Adrenal gland (tissue), 9 donors: ENCODE measurements at regions not wholly inside any gene's neighbourhood (a gene's known extent, or its start where the extent isn't known, plus 50 kb on each side); places are given as distances from the start of the nearest gene placed in this dataset.
"Not testable (repeated sequence)": the region's sequence is repeated elsewhere in the genome, so short reads cannot be mapped to it uniquely, and the experiment has no call there.

ENCODE experiments used
- DNase-seq, 7 donors: peaks; one replicate each; pipeline ENCODE4 v3.0.0-alpha.2; 2019 to 2020
- H3K27ac ChIP-seq, 5 donors: fragments of 200-600 bp; sonication (generic) in 4 of 5; 1 replicate in 3 of 5; 2 replicates in 2 of 5; pipeline versions ENCODE4 v1.5.1 to v1.8.0; 2016 to 2020; ENCODE audit warnings: mild to moderate bottlenecking in 1 of 5
- H3K27me3 ChIP-seq: fragments of 200-600 bp; 2 replicates; pipeline ENCODE4 v1.8.0; 2021
- H3K36me3 ChIP-seq, 2 donors: fragments of 200-600 bp; replicated peaks in 1 of 2; 1 replicate in 1 of 2; 2 replicates in 1 of 2; pipeline versions ENCODE4 v1.5.1 to v1.8.0; 2018 to 2022
- H3K4me1 ChIP-seq, 2 donors: fragments of 200-600 bp; replicated peaks in 1 of 2; 1 replicate in 1 of 2; 2 replicates in 1 of 2; pipeline versions ENCODE4 v1.5.1 to v1.8.0; 2018 to 2021
- H3K4me3 ChIP-seq, 4 donors: fragments of 200-600 bp; sonication (generic) in 3 of 4; one replicate each; pipeline ENCODE4 v1.5.1; 2016 to 2018
- H3K9me3 ChIP-seq, 3 donors: fragments of 200-600 bp; sonication (generic) in 1 of 3; replicated peaks in 1 of 3; 1 replicate in 2 of 3; 2 replicates in 1 of 3; pipeline versions ENCODE4 v1.5.1 to v1.8.0; 2016 to 2021
- POLR2A ChIP-seq, 2 donors: fragments of 450-650 bp; IDR thresholded peaks; one replicate each; pipeline ENCODE4 v1.6.1; 2017; ENCODE audit warnings: antibody characterized with exemption in 2 of 2, mild to moderate bottlenecking in 2 of 2, moderate library complexity in 1 of 2
- WGBS, 4 donors: extraction: QIAGEN DNeasy Blood & Tissue Kit in 2 of 4; methylation state at CpG; one replicate each; pipeline versions ENCODE4 v1.1.5 to v1.1.7; 2013 to 2017; 5-methylcytosine and 5-hydroxymethylcytosine counted together
- intact Hi-C, 2 donors: fragments of 100-400 bp; cut with DNase I; formaldehyde crosslinking; loops; one replicate each; pipeline versions ENCODE4 v1.14.1 to v1.15.0; 2022 to 2023
- TF ChIP-seq, protein P1 (sequence below), 6 experiments: fragments of 450-650 bp in 4 of 6; fragments of 200-600 bp in 2 of 6; sonication (generic) in 1 of 6; IDR thresholded peaks; 1 replicate in 5 of 6; 2 replicates in 1 of 6; pipeline versions ENCODE4 v1.5.1 to v1.8.0; 2016 to 2021; ENCODE audit warnings: antibody characterized with exemption in 6 of 6, mild to moderate bottlenecking in 2 of 6, moderate library complexity in 1 of 6
- donor health status: healthy with polysubstance abuse.
- donor health status: Bipolar disorder and iron deficiency.
- donor health status: DM: yes; HTN: yes; CAD: no.
- donor health status: DM: no; HTN: no; CAD: no.
- donor health status: DM: no; HTN: no; CAD: no.

DNA sequence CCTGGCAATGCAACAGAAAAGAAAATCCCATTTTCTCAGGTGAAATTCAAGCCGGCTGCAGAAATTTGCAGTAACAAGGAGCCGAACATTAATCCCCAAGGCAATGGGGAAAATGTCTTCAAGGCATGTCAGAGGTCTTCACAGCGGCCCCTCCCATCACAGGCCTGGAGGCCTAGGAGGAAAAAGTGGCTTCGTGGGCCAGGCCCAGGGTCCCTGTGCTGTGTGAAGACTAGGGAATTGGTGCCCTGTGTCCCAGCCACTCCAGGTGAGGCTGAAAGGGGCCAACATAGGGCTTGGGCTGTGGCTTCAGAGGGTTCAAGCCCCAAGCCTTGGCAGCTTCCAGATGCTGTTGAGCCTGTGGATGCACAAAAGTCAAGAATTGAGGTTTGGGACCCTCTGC lies 111.7 kb downstream of the CD24 start:
- Histone ChIP-seq H3K27ac (no peak overlapping the region), H3K27me3 (no peaks in the 10 kb centered on the region), H3K9me3 (no peaks in the 10 kb centered on the region), H3K36me3 (no peaks in the 10 kb centered on the region), H3K4me1 (no peaks in the 10 kb centered on the region), H3K4me3 (no peak overlapping the region)
- intact Hi-C loops = no loop called here
- DNase-seq = no peak
- 79 to 92% (median 86%) methylated on average over 4 of the region's 4 CpGs for WGBS, 4 donors
- TF ChIP-seq POLR2A (IDR thresholded peaks at IDR 0.05) = no peak
- TF ChIP-seq, protein P1, sequence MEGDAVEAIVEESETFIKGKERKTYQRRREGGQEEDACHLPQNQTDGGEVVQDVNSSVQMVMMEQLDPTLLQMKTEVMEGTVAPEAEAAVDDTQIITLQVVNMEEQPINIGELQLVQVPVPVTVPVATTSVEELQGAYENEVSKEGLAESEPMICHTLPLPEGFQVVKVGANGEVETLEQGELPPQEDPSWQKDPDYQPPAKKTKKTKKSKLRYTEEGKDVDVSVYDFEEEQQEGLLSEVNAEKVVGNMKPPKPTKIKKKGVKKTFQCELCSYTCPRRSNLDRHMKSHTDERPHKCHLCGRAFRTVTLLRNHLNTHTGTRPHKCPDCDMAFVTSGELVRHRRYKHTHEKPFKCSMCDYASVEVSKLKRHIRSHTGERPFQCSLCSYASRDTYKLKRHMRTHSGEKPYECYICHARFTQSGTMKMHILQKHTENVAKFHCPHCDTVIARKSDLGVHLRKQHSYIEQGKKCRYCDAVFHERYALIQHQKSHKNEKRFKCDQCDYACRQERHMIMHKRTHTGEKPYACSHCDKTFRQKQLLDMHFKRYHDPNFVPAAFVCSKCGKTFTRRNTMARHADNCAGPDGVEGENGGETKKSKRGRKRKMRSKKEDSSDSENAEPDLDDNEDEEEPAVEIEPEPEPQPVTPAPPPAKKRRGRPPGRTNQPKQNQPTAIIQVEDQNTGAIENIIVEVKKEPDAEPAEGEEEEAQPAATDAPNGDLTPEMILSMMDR (IDR thresholded peaks at IDR 0.05) = no peak

DNA sequence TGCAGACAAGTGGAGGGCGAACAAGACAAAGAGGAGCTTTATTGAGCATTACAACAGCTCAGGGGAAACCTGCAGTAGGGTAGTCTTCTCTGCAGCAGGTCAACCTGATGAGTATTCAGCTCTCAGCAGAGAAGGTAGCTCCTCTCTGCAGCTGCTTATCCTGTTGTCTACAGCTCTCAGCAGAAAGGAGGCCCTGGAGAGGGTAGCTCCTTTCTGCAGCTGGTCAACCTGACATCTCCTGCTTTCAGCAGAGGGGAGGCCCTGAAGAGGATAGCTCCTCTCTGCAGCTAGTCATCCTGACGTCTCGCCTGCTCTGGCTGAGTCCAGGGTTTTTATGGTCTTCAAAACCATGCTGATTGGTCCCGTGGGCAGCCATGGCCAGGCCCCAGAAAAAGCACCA lies 113.6 kb downstream of the CD24 start:
- intact Hi-C loops = no loop called here
- Histone ChIP-seq H3K4me3 (no peak overlapping the region), H3K4me1 (no peaks in the 10 kb centered on the region), H3K27me3 (no peaks in the 10 kb centered on the region), H3K9me3 (no peaks in the 10 kb centered on the region), H3K27ac (no peak overlapping the region), H3K36me3 (no peaks in the 10 kb centered on the region)
- DNase-seq = no peak
- 73 to 91% (median 85%) methylated on average over 2 to 4 of the region's 4 CpGs for WGBS, 4 donors
- no peak for TF ChIP-seq POLR2A (IDR thresholded peaks at IDR 0.05)
- TF ChIP-seq, protein P1 (IDR thresholded peaks at IDR 0.05) = no peak

DNA sequence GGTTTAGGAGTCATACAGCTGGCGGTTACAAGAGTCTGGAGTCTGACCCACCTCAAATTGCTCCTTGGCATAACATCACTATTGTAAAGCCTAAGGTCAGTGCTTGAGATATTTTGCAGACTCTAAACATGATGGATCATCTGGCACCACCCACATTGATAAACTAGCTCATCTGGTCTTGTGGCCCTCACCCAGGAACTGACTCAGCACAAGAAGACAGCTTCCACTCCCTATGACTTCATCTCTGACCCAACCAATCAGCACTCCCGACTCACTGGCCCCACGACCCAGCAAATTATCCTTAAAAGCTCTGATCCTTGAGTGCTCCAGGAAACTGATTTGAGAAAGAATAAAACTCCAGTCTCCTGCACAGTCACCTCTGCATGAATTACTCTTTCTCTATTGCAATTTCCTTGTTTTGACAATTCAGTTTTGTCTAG lies 115.9 kb downstream of the CD24 start:
- Histone ChIP-seq H3K9me3 (no peaks in the 10 kb centered on the region), H3K36me3 (no peaks in the 10 kb centered on the region), H3K4me1 (no peaks in the 10 kb centered on the region), H3K27ac (no peak overlapping the region), H3K27me3 (no peaks in the 10 kb centered on the region), H3K4me3 (no peak overlapping the region)
- WGBS, 4 donors = 35 to 71% (median 53%) methylated on average over 3 of the region's 3 CpGs
- DNase-seq = peak in 2 of 7 donors; percentile 6 to 16
- TF ChIP-seq, protein P1 (IDR thresholded peaks at IDR 0.05) = no peak
- TF ChIP-seq POLR2A (IDR thresholded peaks at IDR 0.05) = no peak
- intact Hi-C loops = no loop called here

DNA sequence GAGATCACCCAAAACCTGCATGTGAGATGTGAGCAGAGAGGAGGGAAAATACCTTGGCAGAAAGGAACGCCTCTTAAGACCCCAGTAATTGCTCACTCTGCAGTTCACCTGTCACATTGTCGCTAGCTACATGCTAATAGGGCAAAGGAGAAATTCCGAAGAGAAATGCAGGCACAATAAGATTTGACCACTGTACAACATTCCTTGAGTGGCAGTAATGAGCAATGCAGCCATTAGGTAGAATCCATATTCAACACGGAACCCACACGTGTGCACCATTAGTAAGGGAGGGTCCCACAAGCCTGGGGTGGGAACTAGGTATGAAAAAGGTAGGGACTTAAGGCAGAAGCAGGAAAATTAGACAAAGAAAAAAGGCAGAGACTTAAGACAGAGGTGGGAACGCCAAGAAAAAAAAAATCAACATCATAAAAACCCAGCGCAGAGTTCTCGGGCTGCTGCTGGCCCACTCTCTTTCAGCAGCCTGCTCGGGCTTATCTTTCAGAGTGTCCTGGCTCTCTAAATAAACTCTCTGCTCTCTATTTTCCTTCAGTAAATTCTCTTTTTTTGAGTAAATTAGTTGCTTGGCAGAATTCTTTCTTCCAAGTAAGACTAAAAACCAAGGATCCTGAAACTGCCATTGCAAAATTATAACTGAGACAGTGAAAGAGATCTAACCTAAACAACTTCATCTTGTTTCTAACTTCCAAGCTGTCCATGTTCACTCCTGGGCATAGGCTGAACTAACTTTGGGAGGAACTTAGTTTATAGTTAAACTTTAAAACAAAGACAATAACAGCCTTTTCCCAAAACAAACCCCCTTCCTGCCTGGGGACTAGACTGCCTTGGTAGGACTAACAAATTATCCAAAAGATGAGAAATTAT lies 116.5 kb downstream of the CD24 start:
- WGBS, 4 donors = 81 to 86% (median 84%) methylated on average over 9 of the region's 9 CpGs
- no peaks in the 10 kb centered on the region for H3K9me3 ChIP-seq
- H3K4me1 ChIP-seq = no peaks in the 10 kb centered on the region
- no peak overlapping the region for H3K4me3 ChIP-seq
- TF ChIP-seq, protein P1 (IDR thresholded peaks at IDR 0.05) = no peak
- no peak for TF ChIP-seq POLR2A (IDR thresholded peaks at IDR 0.05)
- intact Hi-C loops = no loop called here
- H3K27me3 ChIP-seq = no peaks in the 10 kb centered on the region
- H3K36me3 ChIP-seq = no peaks in the 10 kb centered on the region
- no peak overlapping the region for H3K27ac ChIP-seq
- DNase-seq = no peak

DNA sequence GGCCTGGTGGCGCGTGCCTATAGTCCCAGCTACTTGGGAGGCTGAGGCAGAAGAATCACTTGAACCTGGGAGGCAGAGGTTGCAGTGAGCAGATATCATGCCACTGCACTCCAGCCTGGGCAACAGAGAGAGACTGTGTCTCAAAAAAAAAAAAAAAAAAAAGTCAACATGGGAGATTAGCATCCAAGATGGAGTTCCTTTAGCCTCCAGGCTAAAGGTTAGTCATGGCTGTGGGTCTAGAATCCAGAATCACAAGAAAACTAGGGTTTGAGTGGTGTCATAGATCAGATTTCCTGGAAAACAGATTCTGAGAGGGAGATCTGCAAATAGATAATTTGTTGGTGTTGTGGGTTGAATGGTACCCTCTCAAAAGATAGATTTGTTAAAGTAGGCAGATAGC lies 117.2 kb downstream of the CD24 start:
- H3K27ac ChIP-seq, H3K4me1 ChIP-seq, H3K36me3 ChIP-seq, DNase-seq, H3K9me3 ChIP-seq, H3K4me3 ChIP-seq, H3K27me3 ChIP-seq, intact Hi-C loops: not testable (repeated sequence)
- 94 to 100% (median 100%) methylated on average over 2 of the region's 2 CpGs for WGBS, 4 donors
